ENCODE measurements at regions not wholly inside any gene's neighbourhood (a gene's known extent, or its start where the extent isn't known, plus 50 kb on each side); places are given as distances from the start of the nearest gene placed in this dataset.

- ATAC-seq (no peak), DNase-seq (no peak)
- no peaks in the 10 kb centered on the region for H3K4me1 ChIP-seq
- intact Hi-C loops (cut with DNase I): no loop called here
- no peak for TF ChIP-seq POLR2A (IDR thresholded peaks at IDR 0.05)
- TF ChIP-seq, protein P1, sequence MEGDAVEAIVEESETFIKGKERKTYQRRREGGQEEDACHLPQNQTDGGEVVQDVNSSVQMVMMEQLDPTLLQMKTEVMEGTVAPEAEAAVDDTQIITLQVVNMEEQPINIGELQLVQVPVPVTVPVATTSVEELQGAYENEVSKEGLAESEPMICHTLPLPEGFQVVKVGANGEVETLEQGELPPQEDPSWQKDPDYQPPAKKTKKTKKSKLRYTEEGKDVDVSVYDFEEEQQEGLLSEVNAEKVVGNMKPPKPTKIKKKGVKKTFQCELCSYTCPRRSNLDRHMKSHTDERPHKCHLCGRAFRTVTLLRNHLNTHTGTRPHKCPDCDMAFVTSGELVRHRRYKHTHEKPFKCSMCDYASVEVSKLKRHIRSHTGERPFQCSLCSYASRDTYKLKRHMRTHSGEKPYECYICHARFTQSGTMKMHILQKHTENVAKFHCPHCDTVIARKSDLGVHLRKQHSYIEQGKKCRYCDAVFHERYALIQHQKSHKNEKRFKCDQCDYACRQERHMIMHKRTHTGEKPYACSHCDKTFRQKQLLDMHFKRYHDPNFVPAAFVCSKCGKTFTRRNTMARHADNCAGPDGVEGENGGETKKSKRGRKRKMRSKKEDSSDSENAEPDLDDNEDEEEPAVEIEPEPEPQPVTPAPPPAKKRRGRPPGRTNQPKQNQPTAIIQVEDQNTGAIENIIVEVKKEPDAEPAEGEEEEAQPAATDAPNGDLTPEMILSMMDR (IDR thresholded peaks at IDR 0.05): no peak
- 57 to 62% methylated on average over 1 of the region's 1 CpG for WGBS, 2 donors
- no peaks in the 10 kb centered on the region for H3K27me3 ChIP-seq
- H3K9me3 ChIP-seq: no peaks in the 10 kb centered on the region
- no peaks in the 10 kb centered on the region for H3K36me3 ChIP-seq (replicated peaks in 1 of 2; ENCODE audit: insufficient read depth in 1 of 2, low read depth in 2 of 2)
- H3K4me3 ChIP-seq: no peak overlapping the region
- no peak overlapping the region for H3K27ac ChIP-seq
Measured at GRCh38 chr6:19477563-19477962, 359.6 kb upstream of the ID4 start.

DNA sequence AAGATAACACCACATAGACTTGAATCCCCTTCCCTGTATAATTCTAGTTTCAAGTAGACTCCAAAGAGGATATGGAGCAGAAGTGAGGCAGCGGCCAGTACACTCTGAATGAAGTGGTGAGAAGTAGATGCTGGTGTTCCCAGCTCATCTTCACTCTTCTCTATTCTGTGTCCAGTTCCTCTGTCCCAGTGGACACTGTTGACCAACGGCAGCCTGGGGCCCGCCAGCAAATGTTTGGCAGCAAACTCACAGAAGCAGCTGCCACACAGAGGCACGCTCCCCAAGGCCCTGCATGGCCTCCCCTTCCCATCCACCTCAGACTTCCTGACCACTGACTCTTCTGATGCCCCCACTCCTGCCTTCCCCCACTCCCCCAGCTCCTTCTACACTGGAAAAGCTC lies 358.9 kb upstream of the ID4 start:
- TF ChIP-seq, protein P1 (IDR thresholded peaks at IDR 0.05): no peak
- TF ChIP-seq POLR2A (IDR thresholded peaks at IDR 0.05): no peak
- H3K4me3 ChIP-seq: no peak overlapping the region
- DNase-seq (no peak), ATAC-seq (no peak)
- H3K36me3 ChIP-seq (replicated peaks in 1 of 2; ENCODE audit: insufficient read depth in 1 of 2, low read depth in 2 of 2): no peaks in the 10 kb centered on the region
- no peaks in the 10 kb centered on the region for H3K9me3 ChIP-seq
- intact Hi-C loops (cut with DNase I): no loop called here
- WGBS, 2 donors: 65 to 78% methylated on average over 4 of the region's 4 CpGs
- H3K27me3 ChIP-seq: no peaks in the 10 kb centered on the region
- H3K4me1 ChIP-seq: no peaks in the 10 kb centered on the region
- H3K27ac ChIP-seq: no peak overlapping the region

- Histone ChIP-seq H3K4me3 (no peak overlapping the region), H3K27ac (no peak overlapping the region), H3K9me3 (no peaks in the 10 kb centered on the region), H3K36me3 (replicated peaks in 1 of 2; ENCODE audit: insufficient read depth in 1 of 2, low read depth in 2 of 2) (no peaks in the 10 kb centered on the region), H3K27me3 (no peaks in the 10 kb centered on the region), H3K4me1 (no peaks in the 10 kb centered on the region)
- ATAC-seq: no peak
- no peak for TF ChIP-seq POLR2A (IDR thresholded peaks at IDR 0.05)
- TF ChIP-seq, protein P1 (IDR thresholded peaks at IDR 0.05): no peak
- intact Hi-C loops (cut with DNase I): no loop called here
- no peak for DNase-seq
Measured at GRCh38 chr6:19478992-19479391, 358.2 kb upstream of the ID4 start.

GRCh38 chr6:19479551-19479950 lies 357.6 kb upstream of the ID4 start:
- H3K27ac ChIP-seq: no peak overlapping the region
- TF ChIP-seq POLR2A (IDR thresholded peaks at IDR 0.05): no peak
- TF ChIP-seq, protein P1 (IDR thresholded peaks at IDR 0.05): no peak
- no peaks in the 10 kb centered on the region for H3K27me3 ChIP-seq
- H3K4me1 ChIP-seq: no peaks in the 10 kb centered on the region
- intact Hi-C loops (cut with DNase I): no loop called here
- DNase-seq: no peak
- no peaks in the 10 kb centered on the region for H3K36me3 ChIP-seq (replicated peaks in 1 of 2; ENCODE audit: insufficient read depth in 1 of 2, low read depth in 2 of 2)
- H3K4me3 ChIP-seq: no peak overlapping the region
- no peaks in the 10 kb centered on the region for H3K9me3 ChIP-seq
- no peak for ATAC-seq

DNA sequence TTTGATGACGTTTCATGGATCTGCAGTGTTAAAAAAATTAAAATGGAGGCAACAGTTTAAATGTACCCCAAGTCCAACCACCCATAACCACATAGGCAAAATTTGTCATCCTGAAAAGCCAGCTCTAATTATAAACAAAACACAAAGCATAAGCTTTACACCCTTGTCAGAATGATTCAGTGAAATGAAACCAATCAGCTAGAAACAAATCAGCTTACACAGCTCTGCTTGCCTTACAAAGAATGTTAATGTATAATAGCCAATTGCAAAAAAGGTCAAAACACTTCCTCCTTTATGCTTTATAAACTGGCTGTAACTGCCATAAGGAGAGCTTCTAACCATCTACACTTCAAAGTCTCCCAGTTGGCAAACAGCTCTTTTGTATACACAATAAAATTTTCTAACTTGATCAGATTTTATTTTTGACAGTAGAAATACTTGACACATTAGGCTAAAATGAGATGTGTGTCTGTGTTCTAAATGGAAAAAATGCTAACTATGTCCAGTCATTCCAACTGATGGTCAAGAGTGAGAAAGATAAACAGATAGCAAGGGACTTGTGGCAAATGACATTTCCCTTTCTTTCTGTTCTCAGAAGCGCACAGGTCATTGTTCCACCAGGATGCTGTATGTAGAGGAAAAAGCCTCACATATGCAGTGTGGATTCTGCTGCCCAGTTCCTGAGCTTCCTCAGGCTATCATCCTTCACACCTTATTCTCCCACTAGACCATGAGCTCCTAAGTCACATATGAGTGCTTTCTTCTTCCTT lies 344.3 kb upstream of the ID4 start:
- no peak overlapping the region for H3K4me3 ChIP-seq
- peak overlapping the region in 1 of 4 donors; percentile 19 for H3K27ac ChIP-seq
- WGBS, 2 donors: 57 to 63% methylated on average over 2 of the region's 2 CpGs
- no peaks in the 10 kb centered on the region for H3K27me3 ChIP-seq
- no peaks in the 10 kb centered on the region for H3K4me1 ChIP-seq
- TF ChIP-seq, protein P1 (IDR thresholded peaks at IDR 0.05): no peak
- TF ChIP-seq POLR2A (IDR thresholded peaks at IDR 0.05): no peak
- H3K9me3 ChIP-seq: no peaks in the 10 kb centered on the region
- intact Hi-C loops (cut with DNase I): no loop called here
- no peaks in the 10 kb centered on the region for H3K36me3 ChIP-seq (replicated peaks in 1 of 2; ENCODE audit: insufficient read depth in 1 of 2, low read depth in 2 of 2)
- no peak for DNase-seq
- peak; percentile 47 for ATAC-seq
